Ectodermal cell (in vitro differentiated cells): ENCODE measurements at regions not wholly inside any gene's neighbourhood (a gene's known extent, or its start where the extent isn't known, plus 50 kb on each side); places are given as distances from the start of the nearest gene placed in this dataset.

Source experiments
- H3K27ac ChIP-seq: 2 replicates; pipeline ENCODE4 v1.7.0; 2013; ENCODE audit warnings: mild to moderate bottlenecking, low read depth, low read length; ENCODE audit not compliant: insufficient read depth, poor library complexity, severe bottlenecking
- H3K27me3 ChIP-seq: 2 replicates; pipeline ENCODE4 v1.7.0; 2013; ENCODE audit warnings: mild to moderate bottlenecking, low read length; ENCODE audit not compliant: insufficient read depth, control insufficient read depth, poor library complexity, severe bottlenecking
- H3K36me3 ChIP-seq: one replicate; pipeline ENCODE4 v1.7.0; 2013; ENCODE audit warnings: low read length; ENCODE audit not compliant: control insufficient read depth, insufficient read depth
- H3K4me1 ChIP-seq: one replicate; pipeline ENCODE4 v1.7.0; 2013; ENCODE audit warnings: low read length; ENCODE audit not compliant: control insufficient read depth, insufficient read depth
- H3K4me3 ChIP-seq: 2 replicates; pipeline ENCODE4 v1.7.0; 2013; ENCODE audit warnings: low read depth, low read length, control low read depth; ENCODE audit not compliant: insufficient read depth
- H3K9me3 ChIP-seq: 2 replicates; pipeline ENCODE4 v1.7.0; 2013; ENCODE audit warnings: mild to moderate bottlenecking, low read length, moderate library complexity; ENCODE audit not compliant: control insufficient read depth
- WGBS, 2 experiments: methylation state at CpG; one replicate each; pipeline ENCODE4 v1.1.7; 2013; ENCODE audit warnings: missing lambda C conversion rate in 2 of 2; 5-methylcytosine and 5-hydroxymethylcytosine counted together

DNA sequence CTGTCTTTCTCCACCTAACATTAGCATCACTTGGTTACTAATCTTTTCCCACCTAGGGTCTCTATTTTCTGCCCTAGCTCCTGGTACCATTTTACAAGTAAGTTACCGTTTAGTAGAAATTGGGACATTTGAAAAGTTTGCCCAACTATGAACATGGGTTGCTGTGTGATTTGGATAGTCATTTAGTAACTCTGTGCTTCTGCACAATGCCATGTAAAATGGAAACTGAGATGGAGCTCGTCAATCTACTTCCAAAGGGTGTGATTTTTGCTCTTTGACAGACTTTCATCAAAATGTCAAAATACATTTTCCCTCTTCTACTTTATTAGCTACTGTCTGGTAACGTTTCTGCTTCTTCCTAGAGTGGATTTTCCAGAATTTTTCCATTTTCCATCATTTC, 381.5 kb upstream of the B3GALT2 start:
- no peaks in the 10 kb centered on the region for H3K27me3 ChIP-seq
- H3K27ac ChIP-seq: no peak overlapping the region
- H3K4me1 ChIP-seq: no peaks in the 10 kb centered on the region
- H3K36me3 ChIP-seq: no peaks in the 10 kb centered on the region
- WGBS, 2 experiments: 89 to 92% methylated on average over 3 of the region's 3 CpGs
- H3K9me3 ChIP-seq: no peaks in the 10 kb centered on the region
- no peak overlapping the region for H3K4me3 ChIP-seq

DNA sequence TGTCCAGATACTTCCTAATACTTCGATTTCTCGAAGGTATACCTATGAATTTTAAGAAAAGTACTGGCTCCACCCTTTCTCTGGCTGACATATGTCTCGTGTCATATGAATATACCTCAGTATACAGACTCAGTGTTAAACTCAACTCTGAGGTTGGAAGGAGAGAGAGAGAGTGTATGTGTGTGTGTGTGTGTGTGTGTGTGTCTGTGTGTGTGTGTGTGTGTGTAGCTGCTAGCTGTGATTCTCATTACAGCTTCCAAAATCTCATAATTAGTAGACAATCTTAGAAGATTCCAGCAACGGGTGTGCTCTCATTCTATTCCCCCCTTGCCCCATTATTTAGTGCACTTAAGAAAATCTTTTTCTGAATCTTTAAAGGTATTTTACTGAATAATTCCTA, 380.3 kb upstream of the B3GALT2 start:
- H3K9me3 ChIP-seq: no peaks in the 10 kb centered on the region
- H3K4me3 ChIP-seq: no peak overlapping the region
- 92 to 93% methylated on average over 4 of the region's 4 CpGs for WGBS, 2 experiments
- H3K36me3 ChIP-seq: no peaks in the 10 kb centered on the region
- H3K27ac ChIP-seq: no peak overlapping the region
- H3K27me3 ChIP-seq: no peaks in the 10 kb centered on the region
- H3K4me1 ChIP-seq: no peaks in the 10 kb centered on the region

DNA sequence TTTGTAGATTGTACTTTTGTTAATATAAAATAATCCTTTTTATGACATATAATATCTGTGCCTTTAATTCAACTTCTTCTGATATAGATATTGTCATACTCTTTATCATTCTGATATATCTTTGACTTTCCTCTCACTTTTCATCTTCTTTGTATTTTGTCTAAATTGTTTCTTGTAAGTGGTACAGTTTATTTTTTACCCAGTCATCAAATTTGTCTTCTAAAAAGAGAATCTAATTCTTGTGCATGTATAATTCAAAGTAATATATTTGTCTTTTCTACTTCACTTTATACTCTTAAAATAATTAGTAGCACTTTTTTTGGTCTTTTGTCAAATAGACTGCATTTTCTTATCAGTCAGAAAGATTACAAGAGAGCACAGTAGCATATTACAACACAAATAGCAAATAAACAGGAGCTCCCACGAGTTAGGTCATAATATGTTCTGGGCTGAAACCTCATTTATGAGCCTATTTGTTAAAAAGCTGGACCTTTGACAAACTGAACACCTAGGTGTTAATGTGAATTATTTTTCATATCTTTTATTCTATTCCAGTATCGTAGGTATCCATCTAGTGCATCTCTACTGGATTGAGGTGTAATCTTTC, 379.7 kb upstream of the B3GALT2 start:
- H3K36me3 ChIP-seq: no peaks in the 10 kb centered on the region
- no peaks in the 10 kb centered on the region for H3K9me3 ChIP-seq
- no peaks in the 10 kb centered on the region for H3K27me3 ChIP-seq
- no peak overlapping the region for H3K4me3 ChIP-seq
- H3K27ac ChIP-seq: no peak overlapping the region
- no peaks in the 10 kb centered on the region for H3K4me1 ChIP-seq
- 86 to 94% methylated on average over 1 to 2 of the region's 2 CpGs for WGBS, 2 experiments

DNA sequence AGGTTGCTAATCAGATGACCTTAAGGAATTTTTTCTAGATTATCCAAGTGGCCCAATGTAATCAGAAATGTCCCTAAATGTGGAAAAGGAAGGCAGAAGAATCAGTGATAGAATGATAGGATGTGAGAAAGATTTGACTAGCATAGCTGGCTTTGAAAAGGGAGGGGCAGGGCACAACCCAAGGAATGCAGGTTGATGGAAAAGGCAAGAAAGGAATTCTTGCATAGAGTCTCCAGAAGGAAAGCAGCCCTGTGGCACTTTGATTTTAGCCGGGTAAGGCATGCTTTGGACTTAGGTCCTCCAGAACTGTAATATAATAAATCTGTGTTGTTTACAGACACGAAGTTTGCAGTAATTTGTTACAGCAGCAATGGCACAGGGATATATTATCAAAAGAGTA, 375.7 kb upstream of the B3GALT2 start:
- no peak overlapping the region for H3K27ac ChIP-seq
- no peaks in the 10 kb centered on the region for H3K27me3 ChIP-seq
- no peaks in the 10 kb centered on the region for H3K36me3 ChIP-seq
- WGBS, 2 experiments: 35 to 60% methylated on average over 1 of the region's 2 CpGs
- no peak overlapping the region for H3K4me3 ChIP-seq
- H3K4me1 ChIP-seq: no peaks in the 10 kb centered on the region
- no peaks in the 10 kb centered on the region for H3K9me3 ChIP-seq

DNA sequence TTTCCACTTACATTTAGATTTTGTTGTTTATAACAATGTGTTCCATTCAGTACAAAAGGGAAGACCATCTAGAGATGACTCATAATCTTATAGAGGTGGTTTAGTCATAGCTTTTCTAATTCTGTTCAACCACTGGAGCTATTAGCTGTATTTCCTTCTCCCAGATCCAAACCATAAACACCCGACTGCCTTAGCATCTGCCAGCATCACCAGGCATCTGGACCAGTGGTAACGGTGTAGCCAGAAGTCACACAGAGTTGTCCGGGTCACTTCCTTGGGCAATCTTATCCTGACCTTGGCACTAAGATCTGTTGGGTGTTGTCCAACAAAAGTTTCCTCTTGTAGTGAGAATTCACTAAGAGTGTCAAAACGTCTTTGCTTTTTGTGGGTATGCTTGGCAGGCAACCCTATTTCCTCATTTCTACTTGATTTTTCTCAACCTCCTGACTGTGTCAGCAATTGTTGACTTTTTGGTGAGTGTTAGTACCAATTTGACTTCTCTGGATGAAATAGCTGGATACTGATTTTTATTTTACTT, 372.1 kb upstream of the B3GALT2 start:
- no peaks in the 10 kb centered on the region for H3K4me1 ChIP-seq
- H3K4me3 ChIP-seq: no peak overlapping the region
- no peaks in the 10 kb centered on the region for H3K36me3 ChIP-seq
- no peak overlapping the region for H3K27ac ChIP-seq
- 94 to 99% methylated on average over 4 of the region's 4 CpGs for WGBS, 2 experiments
- no peaks in the 10 kb centered on the region for H3K27me3 ChIP-seq
- no peaks in the 10 kb centered on the region for H3K9me3 ChIP-seq

DNA sequence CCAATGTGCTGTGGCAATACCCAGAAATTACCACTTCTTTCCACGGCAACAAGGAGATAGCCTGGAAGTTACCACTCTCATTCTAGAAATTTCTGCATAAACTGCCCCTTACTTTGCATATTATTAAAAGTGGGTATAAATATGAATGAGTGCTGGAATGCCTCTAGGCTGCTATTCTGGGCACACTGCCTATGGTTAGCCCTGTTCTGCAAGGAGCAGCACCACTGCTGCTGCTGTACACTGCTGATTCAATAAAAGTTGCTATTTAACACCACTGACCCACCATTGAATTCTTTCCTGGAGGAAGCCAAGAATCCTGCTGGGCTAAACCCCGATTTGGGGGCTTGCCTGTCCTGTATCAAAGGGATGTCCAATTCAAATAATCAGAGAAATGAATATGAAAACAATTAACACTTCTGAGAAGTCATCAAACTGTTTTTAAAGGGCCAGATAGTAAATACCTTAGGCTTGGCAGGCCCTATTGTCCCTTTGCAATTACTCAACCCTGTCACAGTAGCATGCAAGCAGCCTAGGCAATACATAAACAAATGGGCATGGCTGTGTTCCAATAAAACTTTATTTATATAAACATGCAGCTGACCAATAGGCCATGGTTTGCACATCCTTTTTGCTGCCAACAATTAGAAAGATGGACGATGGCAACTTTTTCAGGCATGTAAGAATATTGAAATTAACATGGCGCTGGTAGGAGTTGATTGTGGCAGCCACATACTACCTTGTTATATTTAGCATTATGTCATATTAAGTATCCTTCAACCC, 369.4 kb upstream of the B3GALT2 start:
- no peak overlapping the region for H3K27ac ChIP-seq
- WGBS, 2 experiments: 81 to 85% methylated on average over 3 to 4 of the region's 4 CpGs
- no peak overlapping the region for H3K4me3 ChIP-seq
- H3K4me1 ChIP-seq: no peaks in the 10 kb centered on the region
- H3K27me3 ChIP-seq: no peaks in the 10 kb centered on the region
- no peaks in the 10 kb centered on the region for H3K9me3 ChIP-seq
- no peaks in the 10 kb centered on the region for H3K36me3 ChIP-seq

DNA sequence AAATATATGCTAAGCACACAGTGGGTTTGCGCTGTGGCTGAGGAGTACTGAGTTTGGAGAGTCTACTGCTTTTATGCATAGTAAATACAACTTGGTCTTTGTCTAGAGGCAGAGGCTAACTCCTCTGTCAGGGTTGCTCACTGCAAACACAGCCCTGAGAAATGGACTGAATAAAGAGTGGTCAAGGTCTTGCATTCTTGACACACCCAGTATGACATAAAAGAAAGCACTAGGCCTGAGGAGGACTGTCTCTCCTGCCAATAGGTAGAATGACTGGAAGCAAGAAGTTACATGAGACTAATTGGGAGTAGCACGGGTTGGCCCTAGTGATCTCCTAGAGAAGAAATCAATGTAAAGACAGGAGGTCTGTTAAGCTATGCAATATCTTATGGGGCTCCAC, 367.2 kb upstream of the B3GALT2 start:
- no peaks in the 10 kb centered on the region for H3K4me1 ChIP-seq
- no peaks in the 10 kb centered on the region for H3K27me3 ChIP-seq
- 96 to 98% methylated on average over 2 of the region's 2 CpGs for WGBS, 2 experiments
- no peaks in the 10 kb centered on the region for H3K9me3 ChIP-seq
- no peak overlapping the region for H3K4me3 ChIP-seq
- no peak overlapping the region for H3K27ac ChIP-seq
- H3K36me3 ChIP-seq: no peaks in the 10 kb centered on the region

DNA sequence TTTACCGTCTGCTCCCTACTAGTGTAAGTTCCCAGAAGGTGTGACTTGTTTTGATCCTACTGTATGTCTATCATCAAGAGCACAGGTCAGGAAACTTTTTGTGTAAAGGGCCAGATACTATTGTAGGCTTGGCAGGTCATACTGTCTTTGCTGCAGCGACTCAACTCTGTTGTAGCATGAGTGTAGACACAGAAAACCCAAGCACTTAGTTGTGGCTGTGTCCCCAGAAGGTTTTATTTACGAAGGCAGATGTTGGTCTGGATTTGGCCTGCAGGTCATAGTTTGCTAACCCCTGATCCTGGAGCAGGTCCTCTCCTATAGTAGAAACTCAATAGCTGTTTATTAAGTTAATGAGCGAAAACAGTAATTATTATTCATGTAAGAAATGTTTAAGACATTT, 365.9 kb upstream of the B3GALT2 start:
- Histone ChIP-seq H3K27ac (no peak overlapping the region), H3K27me3 (no peaks in the 10 kb centered on the region), H3K4me1 (no peaks in the 10 kb centered on the region), H3K36me3 (no peaks in the 10 kb centered on the region), H3K4me3 (no peak overlapping the region), H3K9me3 (no peaks in the 10 kb centered on the region)
- WGBS, 2 experiments: 96 to 97% methylated on average over 3 to 4 of the region's 4 CpGs

DNA sequence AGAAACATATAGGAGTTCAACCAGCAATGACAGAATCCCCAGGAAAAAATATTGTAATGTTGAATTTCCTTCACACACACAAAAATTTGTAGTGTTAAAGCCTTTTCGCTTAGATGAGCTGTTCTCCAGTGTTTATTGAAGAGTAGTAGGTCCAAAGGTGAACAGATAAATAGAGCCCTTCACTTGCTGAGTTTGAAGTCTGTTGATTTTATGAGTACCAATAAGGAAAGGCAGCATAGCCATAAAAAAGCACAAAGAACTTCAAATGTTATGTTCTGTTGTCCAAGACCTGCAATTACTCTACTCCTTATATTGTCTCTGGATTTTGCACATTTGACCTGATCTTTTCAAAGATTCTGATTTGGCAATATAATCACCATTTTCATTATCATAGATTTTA, 362.7 kb upstream of the B3GALT2 start:
- Histone ChIP-seq H3K4me1 (no peaks in the 10 kb centered on the region), H3K27me3 (no peaks in the 10 kb centered on the region), H3K9me3 (no peaks in the 10 kb centered on the region), H3K27ac (no peak overlapping the region), H3K4me3 (no peak overlapping the region), H3K36me3 (no peaks in the 10 kb centered on the region)
- 100% methylated on average over 1 of the region's 1 CpG for WGBS, 2 experiments

DNA sequence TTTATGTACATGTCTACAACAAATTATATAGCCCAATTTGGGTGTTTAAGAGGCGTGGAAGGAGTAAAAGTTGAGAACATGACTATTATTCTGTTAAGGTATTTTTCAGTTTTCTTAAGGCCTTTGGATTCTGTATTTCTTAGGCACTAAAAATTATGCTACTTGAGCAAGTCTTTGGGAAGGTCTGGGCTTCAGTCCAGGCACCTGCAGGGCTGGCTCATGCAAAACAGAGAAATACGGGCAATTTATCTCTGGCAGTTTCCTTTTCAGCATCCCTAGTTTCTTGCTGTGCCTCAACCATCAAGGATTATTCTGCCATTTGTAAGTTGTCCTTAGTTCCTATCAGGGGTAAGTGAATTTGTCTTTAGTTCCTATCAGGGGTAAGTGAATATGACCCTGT, 358.8 kb upstream of the B3GALT2 start:
- no peaks in the 10 kb centered on the region for H3K27me3 ChIP-seq
- H3K4me3 ChIP-seq: no peak overlapping the region
- WGBS, 2 experiments: 90 to 96% methylated on average over 2 of the region's 2 CpGs
- no peaks in the 10 kb centered on the region for H3K4me1 ChIP-seq
- H3K9me3 ChIP-seq: no peaks in the 10 kb centered on the region
- H3K36me3 ChIP-seq: no peaks in the 10 kb centered on the region
- no peak overlapping the region for H3K27ac ChIP-seq
